GM21825 (cell line): ENCODE measurements at regions not wholly inside any gene's neighbourhood (a gene's known extent, or its start where the extent isn't known, plus 50 kb on each side); places are given as distances from the start of the nearest gene placed in this dataset.
"Not testable (repeated sequence)": the region's sequence is repeated elsewhere in the genome, so short reads cannot be mapped to it uniquely, and the experiment has no call there.

Source experiments
- ATAC-seq: cut with Tn5 transposase; IDR thresholded peaks from one replicate; pipeline ENCODE4 v1.9.1; 2021; ENCODE audit warnings: mild to moderate bottlenecking, moderate library complexity; ENCODE audit not compliant: unreplicated experiment

GRCh38 chr7:32765185-32765584 is 126.4 kb downstream of the KBTBD2 start:
- no peak for ATAC-seq

GRCh38 chr7:32762925-32763293 is 128.7 kb downstream of the KBTBD2 start:
- no peak for ATAC-seq

- ATAC-seq, result not testable (repeated sequence)
Observed at GRCh38 chr7:32762206-32762924, 129.2 kb downstream of the KBTBD2 start.

- no peak for ATAC-seq
Observed at GRCh38 chr7:32761451-32762205, 129.9 kb downstream of the KBTBD2 start.

GRCh38 chr7:32760755-32761154 is 130.8 kb downstream of the KBTBD2 start:
- ATAC-seq, result not testable (repeated sequence)

GRCh38 chr7:32759859-32760258 is 131.7 kb downstream of the KBTBD2 start:
- not testable (repeated sequence) for ATAC-seq

- not testable (repeated sequence) for ATAC-seq
Observed at GRCh38 chr7:32753872-32754271, 137.7 kb downstream of the KBTBD2 start.

- not testable (repeated sequence) for ATAC-seq
Observed at GRCh38 chr7:32748337-32748736, 143.2 kb downstream of the KBTBD2 start.

- ATAC-seq, result not testable (repeated sequence)
Observed at GRCh38 chr7:32747443-32748148, 144.0 kb downstream of the KBTBD2 start.

- ATAC-seq, result not testable (repeated sequence)
Observed at GRCh38 chr7:32741853-32742476, 149.6 kb downstream of the KBTBD2 start.

- not testable (repeated sequence) for ATAC-seq
Observed at GRCh38 chr7:32739749-32740148, 151.8 kb downstream of the KBTBD2 start.

- ATAC-seq, result not testable (repeated sequence)
Observed at GRCh38 chr7:32738390-32738789, 153.2 kb downstream of the KBTBD2 start.

- ATAC-seq, result not testable (repeated sequence)
Observed at GRCh38 chr7:32732767-32733166, 158.8 kb downstream of the KBTBD2 start.

- ATAC-seq, result not testable (repeated sequence)
Observed at GRCh38 chr7:32729335-32729675, 162.3 kb downstream of the KBTBD2 start.

GRCh38 chr7:32728412-32729334 is 162.9 kb downstream of the KBTBD2 start:
- peak; percentile 65 for ATAC-seq

- ATAC-seq, result peak; percentile 69
Observed at GRCh38 chr7:32727483-32728411, 163.8 kb downstream of the KBTBD2 start.

GRCh38 chr7:32722837-32723236 is 168.7 kb downstream of the KBTBD2 start:
- ATAC-seq, result not testable (repeated sequence)

- ATAC-seq, result no peak
Observed at GRCh38 chr7:32694182-32694581, 197.4 kb downstream of the KBTBD2 start.
